HT-29 (cell line): ENCODE measurements at regions not wholly inside any gene's neighbourhood (a gene's known extent, or its start where the extent isn't known, plus 50 kb on each side); places are given as distances from the start of the nearest gene placed in this dataset.

Source experiments
- DNase-seq: peaks from one replicate; pipeline ENCODE4 v3.0.0-alpha.2; 2015; ENCODE audit warnings: low spot score

DNA sequence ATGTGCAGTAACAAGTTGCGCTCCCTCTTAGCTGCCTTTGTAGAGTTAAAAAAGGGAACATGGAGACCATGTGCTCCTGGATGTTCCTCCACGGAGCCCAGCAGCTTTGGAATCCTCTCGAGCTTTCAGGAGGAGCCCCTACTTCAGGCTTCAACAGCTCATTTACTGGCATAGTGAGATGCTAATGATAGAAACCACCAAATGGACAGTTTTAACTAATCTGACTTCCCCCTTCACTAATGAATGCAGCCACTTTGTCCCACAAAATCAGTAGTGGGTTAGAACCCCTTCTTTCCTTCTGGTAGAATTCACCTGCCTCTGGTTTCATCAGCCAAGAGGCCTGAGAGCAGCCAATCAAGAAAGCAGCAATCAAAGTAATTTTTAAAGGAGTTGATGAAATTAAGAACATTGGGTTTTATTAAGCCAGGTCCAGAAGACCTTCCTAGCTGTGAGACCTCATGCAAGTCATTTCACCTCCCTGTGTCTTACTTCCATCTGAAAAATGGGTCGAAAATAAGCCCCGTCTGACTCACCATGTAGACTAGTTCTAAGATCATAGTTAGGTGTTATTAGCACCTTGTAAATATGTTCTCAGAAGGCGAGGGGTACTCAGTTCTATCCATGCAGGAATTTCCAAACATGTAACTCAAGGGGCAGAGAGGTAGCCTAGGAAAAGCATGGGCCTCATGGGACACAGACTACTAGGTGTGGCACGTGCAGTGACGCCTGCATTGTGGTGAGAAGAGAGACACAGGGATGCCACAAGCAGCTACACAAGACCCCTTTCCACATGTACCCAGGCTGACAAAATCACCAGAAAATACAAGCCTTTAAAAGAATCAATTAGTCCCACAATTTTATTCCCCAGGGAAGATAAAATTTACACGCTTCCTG, 179.7 kb upstream of the LPP start:
- peak; percentile 7 for DNase-seq

DNA sequence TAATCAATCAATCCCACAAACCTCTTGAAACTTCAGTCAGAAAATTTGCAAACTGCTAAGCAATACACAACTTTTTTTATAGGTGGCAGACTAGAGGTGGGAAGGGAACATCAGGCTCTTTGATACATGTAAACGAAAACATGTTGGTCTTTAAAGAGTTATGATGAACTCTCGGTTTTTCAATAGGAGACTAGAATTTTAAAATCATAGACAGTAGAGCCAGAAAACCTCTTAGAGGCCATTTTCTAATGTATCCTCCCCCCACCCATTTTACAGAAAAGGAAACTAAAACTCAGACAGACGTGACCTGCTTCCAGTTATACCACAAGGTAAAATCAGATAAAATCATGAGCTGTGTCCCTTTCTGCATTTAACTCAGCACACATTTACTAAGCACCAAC, 179.1 kb upstream of the LPP start:
- peak; percentile 40 for DNase-seq

DNA sequence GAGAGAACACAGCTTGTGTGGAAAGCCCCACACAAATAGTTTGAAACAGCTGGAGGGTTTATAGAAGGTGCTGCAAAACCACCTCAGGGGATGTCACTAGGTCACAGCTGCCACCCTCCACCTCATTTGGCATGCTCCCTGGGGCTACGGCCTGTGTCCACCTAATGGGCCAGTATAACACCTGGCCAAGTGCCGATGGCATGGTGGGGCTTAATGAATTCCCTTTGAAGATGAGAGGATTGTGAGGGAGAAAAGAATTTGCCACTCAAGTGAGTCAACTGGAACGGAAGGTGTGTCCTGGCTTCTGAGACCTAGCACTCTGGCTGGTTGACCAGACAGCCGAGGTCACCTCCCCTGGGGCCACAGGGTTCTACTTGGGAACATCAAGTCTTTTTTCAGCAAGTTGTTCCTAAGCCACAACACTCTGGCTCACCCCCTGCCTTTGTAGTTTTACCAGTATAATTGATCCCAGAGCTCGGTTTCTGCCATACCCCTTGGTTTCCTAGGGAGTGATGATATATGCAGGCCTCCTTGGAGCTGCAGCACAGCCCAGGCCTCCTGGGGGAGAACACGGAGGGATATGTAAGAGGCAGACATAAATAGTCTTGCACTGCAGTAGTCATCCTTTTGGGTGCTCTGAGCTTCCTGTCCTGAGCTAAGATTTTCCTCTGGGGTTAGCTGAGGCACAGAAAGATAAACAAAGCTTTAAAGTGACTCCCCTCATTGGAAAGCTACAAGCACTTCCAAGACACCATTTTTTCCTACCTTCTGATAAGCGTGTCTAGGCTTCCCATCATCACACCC, 178.2 kb upstream of the LPP start:
- DNase-seq: no peak

DNA sequence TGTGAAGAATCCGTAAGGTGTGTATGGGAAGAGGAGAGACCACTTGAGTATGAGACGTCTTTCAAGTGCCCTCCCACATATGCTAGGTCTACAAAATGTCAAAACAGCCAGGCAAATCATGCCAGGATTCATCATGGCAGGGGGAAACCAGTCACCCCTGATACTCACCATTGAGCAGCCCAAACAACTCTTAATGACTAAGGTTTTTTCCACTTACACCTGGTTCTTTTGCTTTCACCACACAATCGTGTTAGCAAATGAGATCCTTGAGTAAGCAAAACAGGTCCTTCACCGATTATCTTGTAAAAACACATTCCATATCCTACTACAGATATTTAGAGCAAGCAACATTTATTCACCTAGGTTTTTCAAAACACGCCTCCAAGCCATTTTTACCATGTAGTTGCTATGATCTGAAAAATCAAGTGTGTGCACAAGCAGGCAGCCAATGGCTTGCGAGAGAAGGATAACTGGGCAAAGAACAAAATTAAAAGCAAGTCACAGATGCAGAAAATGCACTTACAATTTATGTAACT, 177.5 kb upstream of the LPP start:
- no peak for DNase-seq

DNA sequence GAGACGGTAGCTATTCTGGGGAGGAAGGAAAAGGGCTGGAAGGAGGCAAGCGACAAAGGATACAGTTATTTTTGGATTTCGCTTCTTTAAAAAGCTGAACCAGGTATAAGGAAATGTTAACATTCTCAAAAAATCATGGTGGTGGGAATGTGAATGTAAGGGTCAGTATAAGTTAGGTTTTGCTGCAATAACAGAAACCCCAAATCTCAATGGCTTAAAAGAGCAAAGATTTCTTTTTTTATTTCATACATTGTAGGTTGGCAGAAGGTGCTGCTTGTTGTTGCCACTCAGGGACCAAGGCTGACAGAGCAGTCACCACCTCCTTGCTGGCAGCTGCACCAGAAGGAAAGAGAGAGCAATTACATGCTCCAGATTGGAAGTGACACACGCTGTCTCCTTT, 176.3 kb upstream of the LPP start:
- DNase-seq: no peak

DNA sequence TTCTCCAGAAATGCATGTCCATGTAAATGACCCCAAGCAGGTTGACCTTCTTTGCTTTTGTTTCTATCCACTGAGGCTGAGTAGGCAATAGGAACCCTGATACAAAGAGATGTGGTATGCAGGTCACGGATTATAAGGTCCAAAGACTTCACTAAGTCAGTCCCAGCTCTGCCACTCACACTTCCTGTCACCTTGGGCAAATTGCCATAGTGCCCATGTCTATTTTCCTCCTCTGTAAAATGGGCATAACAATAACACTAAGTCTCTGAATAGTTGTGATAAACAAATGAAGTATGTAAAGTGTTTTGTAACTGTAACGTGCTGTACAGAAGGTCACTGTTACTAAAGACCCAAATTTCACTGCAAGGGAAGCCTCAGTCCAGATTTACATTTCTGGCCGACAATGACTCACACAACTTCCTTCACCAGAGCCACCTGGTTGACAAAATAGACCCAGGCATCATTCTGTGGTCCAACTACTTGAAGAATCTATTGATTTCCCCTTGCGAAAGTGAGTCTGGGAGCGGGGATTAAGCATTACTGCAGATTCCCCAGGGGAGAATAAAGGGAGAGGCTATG, 175.4 kb upstream of the LPP start:
- DNase-seq: no peak

DNA sequence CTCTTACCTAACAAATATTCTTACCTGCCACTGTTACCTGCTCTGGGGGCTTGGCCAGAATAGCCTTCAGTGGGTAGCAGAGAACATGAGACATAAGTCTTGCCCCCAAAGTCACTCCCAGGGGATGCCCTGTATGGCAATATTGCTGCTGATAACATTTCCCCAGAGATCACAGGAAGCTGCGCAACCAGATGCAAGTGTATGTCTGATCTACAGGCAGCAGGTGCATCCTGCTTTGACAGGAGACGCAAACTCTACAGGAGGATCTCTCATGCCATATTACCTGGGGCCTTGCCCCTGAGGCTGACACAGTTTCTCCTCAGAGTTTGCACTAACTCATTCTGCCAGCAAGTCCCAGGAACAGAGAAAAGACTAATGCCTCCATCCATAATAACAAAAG, 174.4 kb upstream of the LPP start:
- no peak for DNase-seq

DNA sequence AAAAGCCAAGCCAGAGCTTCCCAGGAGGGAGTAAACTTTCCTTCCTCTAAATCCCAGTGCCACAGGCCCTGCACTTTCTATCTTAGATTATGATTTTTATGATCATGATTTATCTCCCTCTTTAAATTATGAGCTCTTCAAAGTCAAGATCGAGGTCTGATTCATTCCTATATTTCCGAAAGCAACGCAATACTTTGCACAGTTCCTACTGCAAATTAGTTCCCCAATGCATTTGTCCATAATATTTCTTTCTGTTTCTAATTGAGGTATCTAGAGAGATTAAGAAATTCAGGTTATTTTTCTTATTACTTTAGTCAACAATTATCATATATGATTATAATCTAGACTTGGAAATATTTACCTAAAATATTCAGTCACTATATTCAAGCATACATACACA, 173.1 kb upstream of the LPP start:
- no peak for DNase-seq

DNA sequence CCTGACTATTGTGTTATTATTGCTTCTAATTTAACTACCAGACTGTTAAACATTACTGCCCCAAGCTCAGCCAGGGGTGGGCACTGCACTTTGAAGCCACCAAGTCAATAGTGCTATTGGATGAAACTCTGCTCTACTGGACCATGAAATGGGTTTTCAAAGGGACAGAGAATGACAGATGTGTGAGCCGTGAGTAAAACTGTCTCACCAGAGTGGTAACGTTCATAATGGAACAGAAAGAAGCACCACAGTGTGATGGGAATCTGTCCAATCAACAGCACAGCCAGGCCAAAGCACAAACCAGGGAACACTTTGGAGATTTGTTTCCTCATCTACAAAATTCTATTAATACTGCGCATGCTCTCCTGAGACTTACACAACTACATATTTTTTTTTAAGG, 171.8 kb upstream of the LPP start:
- DNase-seq: no peak

DNA sequence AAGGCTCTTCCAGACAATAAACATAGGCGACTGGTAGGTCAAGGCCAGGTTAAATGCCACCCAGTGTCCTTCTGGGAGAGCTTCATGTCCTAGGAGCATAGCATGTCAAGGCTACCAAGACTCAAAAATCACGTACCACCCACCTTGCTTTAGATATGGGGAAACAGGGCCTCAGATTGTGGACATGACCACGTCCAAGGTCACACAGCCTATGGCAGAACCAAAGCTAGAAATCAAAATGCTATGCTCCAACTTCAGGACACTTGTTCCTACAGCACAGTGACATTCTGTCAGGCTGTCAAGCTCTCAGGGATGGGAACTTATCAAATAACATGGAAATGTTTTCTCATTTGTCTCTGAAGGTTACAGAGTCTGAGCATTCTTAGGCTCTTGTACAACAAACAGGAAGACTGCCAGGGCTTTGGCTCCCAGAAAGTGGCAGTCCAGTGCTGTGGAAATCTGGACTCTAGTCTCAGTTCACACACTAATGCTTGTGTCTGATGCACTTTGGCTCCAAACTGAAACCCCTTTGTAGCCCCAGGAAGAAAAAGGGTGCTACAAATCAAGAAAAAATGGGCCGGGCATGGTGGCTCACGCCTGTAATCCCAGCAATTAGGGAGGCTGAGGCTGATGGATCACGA, 170.4 kb upstream of the LPP start:
- no peak for DNase-seq

DNA sequence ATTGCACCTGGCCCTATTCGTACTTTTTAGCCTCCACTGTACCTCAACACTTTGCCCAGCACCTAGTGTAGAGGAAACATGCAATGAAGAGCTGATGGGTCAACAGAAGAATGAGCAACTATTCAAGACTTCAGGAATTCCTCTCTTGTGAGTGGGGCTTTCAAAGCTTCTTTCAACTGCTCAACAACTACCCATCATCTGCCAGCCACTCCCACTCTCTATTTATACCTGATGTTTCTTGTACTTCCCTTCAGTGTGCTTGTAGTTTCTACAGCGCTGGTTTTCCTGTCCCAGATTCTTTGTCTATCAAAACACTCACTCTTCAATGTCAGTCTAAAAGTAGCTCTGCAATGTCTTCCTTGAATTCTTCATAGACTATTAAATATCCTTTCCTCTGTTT, 168.3 kb upstream of the LPP start:
- no peak for DNase-seq

DNA sequence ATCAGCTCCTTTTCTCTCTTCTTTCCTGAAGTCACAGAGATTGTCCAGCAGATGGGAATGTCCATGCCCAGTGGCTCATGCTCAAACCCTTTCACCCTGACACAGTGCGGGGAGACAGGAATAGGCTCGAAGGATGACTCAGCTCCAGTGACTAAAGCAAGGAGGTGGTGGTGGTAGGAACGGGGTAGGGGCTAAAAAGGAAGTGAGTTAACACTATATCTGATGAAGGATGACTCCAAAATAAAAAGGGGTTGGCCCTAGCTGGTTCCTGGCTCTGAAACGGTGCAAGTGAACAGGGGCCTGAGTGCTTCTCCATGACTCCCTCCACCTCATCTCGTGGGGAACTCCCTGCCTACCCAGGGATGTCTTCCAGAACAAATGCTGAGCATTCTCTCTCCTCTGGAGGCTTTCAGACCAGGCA, 167.4 kb upstream of the LPP start:
- no peak for DNase-seq

DNA sequence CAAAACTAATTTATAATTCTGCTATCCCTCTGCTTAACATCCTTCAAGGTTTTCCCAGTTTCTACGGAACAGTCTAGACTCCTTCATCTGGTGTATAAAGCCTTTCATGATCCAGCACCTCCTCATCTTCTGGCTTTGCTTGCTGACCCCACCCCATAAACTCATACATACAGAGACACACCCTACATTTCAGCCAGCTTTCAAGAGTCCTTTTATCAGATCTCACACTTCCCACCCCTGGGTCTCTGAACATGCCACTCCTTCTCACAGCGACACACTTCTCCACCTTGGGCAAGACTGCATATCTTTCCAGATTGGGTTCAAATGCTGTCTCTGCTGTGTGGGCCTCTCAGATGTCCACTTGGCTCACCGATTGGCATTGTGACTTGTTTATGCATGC, 166.8 kb upstream of the LPP start:
- no peak for DNase-seq

DNA sequence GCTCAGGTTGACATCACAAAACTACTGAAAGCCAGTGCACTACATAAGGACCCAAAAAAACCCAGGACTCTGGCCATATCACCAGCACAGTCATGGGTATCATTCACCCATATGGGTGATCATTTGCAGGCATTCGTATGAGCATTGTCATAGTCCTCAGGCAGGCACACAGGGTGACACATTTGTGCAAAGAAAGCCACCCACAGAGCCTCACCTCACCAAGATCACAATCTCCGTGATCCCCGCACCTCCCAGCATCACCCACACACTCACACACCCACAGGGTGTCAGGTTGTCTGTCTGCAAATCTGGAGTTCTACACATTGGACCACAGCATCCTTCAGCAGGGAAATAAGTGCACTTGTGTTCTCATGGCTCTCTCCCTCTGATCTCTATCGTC, 166.0 kb upstream of the LPP start:
- no peak for DNase-seq

DNA sequence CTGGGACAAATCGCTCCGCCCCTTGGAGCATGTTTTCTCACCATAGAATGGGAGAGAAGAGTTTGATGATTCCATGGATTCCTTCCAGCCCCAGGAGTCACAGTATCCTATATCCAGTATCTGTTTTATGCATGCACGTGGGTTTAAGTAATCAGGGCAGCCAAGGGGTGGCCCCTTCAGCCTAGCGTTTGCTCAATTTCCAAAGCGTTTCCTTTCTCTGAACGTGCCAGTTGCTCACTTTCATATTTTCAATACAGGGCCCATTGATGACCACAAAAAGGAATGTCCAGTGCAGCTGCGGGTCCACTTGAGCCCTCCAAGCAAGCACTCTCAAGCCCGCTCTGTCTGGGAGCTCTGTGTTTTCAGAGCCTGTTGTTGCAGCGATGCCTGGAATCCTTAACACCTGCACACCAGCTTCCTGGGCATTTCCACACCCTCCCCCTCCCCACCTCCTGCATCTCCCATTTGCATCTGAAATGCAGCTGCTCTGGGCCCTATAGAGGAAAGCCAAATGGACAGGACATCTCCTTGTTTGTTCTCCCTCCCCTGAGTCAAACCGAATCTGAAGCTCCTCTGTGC, 164.3 kb upstream of the LPP start:
- DNase-seq: no peak

DNA sequence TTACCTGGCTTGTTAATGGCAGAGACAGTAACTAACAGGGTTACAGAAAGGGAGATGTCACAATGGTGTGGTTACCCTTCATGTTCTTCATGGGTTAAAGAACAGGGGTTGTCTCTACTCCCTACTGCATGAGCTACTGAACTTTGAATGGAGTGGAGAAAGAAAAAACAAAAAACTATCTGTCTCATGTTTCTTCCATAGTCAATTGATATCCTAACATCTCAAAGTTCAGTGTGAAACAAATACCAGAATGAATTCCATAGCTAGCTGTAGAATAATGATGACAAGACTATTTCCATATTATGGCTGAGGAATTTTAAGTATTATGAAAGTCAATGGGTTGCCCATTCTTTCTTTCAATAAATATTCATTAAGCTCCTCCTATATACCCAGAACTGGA, 161.3 kb upstream of the LPP start:
- no peak for DNase-seq

DNA sequence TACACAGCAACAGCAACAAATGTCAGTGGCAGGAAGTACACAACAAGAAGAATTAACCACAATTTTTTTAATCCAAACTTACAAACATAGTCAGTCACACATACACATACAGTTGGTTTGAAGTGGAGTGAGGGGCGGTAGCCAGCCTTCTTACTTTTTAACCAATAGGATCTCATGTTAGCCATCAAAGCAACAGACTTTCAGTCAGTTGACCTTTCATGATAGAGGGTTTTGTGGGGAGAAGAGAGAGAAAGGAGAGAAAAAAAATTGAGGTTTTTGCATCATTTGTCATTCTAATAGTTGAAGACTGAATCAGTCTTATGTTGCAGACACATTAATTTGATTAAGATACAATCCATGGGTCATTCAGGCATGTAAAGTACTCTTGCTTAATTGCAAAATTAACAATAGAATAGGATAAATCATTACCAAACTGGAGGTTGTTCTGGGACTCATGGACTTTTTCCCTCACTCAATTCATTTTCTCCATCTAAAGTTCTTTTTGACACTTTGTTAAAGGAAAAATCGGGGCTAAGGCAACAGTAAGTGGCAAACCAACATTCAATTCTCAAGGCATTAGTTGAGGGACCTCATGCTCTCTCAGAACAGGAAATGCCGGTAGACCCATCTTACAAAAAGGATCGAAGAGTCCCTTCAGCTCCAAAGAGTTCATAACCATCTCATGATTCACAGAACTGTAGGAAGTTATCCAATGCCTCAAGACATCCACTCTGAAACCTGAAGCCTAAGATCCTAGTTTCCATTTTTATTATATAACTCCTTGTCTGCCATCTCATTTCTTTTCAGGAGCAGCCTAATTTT, 159.5 kb upstream of the LPP start:
- no peak for DNase-seq

DNA sequence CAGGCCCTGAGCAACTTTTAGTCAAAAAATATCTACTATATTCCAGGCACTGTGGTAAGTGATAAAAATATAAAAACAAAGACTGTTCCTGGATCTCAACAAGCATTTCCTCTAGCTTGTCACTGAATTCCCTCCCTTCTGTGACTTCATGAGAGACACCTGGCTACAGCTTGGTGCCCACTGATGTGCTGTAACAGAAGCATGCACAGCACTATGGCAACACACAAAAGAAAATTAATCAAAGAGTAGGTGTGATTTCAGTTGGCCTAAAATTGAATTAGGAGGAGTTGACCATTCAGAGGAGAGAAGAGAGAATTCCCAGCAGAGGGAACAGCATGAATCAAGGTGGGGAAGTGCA, 158.9 kb upstream of the LPP start:
- no peak for DNase-seq

DNA sequence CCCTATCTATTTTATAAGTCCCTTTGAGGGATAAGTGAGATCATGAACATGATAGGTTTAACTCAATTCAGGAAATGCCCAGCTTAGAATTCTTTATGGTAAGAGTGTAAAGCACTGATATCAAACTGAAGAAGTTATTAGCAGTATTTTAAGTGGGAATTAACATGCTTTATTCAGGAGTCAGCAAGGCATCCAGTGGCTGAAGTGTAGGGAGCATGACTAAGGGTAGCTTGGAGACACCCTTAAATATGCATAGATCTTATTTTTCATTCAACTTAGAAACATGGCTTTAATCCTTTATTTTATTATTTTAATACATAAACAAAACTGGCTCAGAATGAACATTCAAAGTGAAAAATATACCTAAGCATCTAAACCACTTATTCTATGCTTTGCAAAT, 158.3 kb upstream of the LPP start:
- no peak for DNase-seq

DNA sequence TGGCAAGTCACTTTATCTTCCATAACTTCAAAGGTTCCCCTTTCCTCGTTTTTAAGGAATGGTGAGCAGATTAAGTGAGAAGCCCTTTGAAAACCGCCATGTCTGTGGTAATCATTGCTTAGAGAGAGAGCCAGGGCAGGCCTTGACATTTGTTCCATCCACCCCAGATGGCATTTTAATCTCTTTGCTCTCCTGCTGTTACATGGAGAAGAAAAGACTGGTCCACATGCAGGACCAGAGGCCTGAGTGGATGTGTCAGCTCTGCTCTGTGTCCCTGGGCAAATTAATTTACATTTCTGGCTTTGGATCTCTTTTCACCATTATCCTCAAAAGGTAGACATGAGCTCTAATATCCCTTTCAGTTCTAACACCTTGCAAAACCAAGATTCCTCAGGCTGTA, 157.3 kb upstream of the LPP start:
- DNase-seq: no peak

DNA sequence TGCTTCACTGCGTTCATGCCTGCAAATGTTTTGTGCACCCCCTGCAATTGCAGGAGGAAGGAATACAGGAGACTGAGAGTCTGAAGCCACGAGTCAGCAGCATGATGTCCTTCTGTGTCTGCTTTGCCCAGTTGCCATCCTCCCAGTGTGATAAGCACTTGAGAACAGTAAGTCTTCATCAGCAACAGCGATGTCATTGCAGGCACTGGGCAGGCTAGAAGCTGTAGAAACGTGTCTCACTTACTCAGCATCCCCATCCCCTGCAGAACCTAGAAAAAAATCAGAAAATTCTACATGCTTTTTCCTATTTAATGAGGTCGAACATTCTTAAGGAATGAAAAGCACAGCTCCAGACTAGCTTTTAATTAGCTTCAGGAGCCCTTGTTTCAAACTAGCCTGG, 156.5 kb upstream of the LPP start:
- no peak for DNase-seq
